ENCODE measurements at regions not wholly inside any gene's neighbourhood (a gene's known extent, or its start where the extent isn't known, plus 50 kb on each side); places are given as distances from the start of the nearest gene placed in this dataset.
"Not testable (repeated sequence)": the region's sequence is repeated elsewhere in the genome, so short reads cannot be mapped to it uniquely, and the experiment has no call there.

GRCh38 chr4:118575057-118575456 lies 110.1 kb upstream of the METTL14 start:
- TF ChIP-seq, protein P1, sequence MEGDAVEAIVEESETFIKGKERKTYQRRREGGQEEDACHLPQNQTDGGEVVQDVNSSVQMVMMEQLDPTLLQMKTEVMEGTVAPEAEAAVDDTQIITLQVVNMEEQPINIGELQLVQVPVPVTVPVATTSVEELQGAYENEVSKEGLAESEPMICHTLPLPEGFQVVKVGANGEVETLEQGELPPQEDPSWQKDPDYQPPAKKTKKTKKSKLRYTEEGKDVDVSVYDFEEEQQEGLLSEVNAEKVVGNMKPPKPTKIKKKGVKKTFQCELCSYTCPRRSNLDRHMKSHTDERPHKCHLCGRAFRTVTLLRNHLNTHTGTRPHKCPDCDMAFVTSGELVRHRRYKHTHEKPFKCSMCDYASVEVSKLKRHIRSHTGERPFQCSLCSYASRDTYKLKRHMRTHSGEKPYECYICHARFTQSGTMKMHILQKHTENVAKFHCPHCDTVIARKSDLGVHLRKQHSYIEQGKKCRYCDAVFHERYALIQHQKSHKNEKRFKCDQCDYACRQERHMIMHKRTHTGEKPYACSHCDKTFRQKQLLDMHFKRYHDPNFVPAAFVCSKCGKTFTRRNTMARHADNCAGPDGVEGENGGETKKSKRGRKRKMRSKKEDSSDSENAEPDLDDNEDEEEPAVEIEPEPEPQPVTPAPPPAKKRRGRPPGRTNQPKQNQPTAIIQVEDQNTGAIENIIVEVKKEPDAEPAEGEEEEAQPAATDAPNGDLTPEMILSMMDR (IDR thresholded peaks at IDR 0.05; ENCODE audit: low read length), result not testable (repeated sequence)
- not testable (repeated sequence) for TF ChIP-seq EZH2 (optimal IDR thresholded peaks at IDR 0.05; ENCODE audit: low read depth, low read length)
